HepG2 (cell line): ENCODE measurements at regions not wholly inside any gene's neighbourhood (a gene's known extent, or its start where the extent isn't known, plus 50 kb on each side); places are given as distances from the start of the nearest gene placed in this dataset.

Experiments
- ATAC-seq: fragments of 200-7000 bp; cut with Tn5 transposase; 3 replicates; pipeline ENCODE4 v1.9.1; 2020; ENCODE audit warnings: mild to moderate bottlenecking, moderate library complexity
- BruUV-seq: library from RNA; stranded (reverse); fragments of 400-500 nt; replicated peaks from 2 replicates; lab custom pipeline; 2021; lab: Mats Ljungman, UMichigan
- CTCF ChIA-PET: fragments of 300-600 bp; formaldehyde crosslinking; extraction: SDS; loops from one replicate; lab custom pipeline; 2021; ENCODE audit warnings: low total read pairs, inconsistent platforms, low intra/inter-chr PET ratio; lab: Yijun Ruan, JAX
- POLR2A ChIA-PET: fragments of 350-600 bp; sonication (Branson Sonifier 250); formaldehyde crosslinking; loops from one replicate; lab custom pipeline; 2020; ENCODE audit warnings: antibody characterized with exemption, inconsistent platforms; lab: Yijun Ruan, JAX
- DNase-seq: peaks from one replicate; pipeline ENCODE4 v3.0.0-alpha.2; 2015; ENCODE audit warnings: low spot score
- FAIRE-seq: peaks from 3 replicates; lab custom pipeline; 2011; peaks lifted over from hg19 to GRCh38; lab: Jason Lieb, UNC
- H2AFZ ChIP-seq: one replicate; pipeline ENCODE4 v1.6.1; 2011; ENCODE audit warnings: low read length, inconsistent platforms
- H3K27ac ChIP-seq: fragments of 300-600 bp; 3 replicates; pipeline ENCODE4 v1.8.0; 2011; ENCODE audit warnings: mixed run types, mild to moderate bottlenecking, mixed read lengths, low read length, inconsistent platforms; ENCODE audit not compliant: insufficient read depth; ENCODE audit errors: extremely low read length
- H3K27me3 ChIP-seq, 2 experiments: fragments of 200-600 bp in 1 of 2; 2 replicates in 1 of 2; 3 replicates in 1 of 2; pipeline versions ENCODE4 v1.6.0 to v1.8.0; 2011; ENCODE audit warnings: low read length in 2 of 2, mild to moderate bottlenecking in 2 of 2, moderate library complexity in 2 of 2, inconsistent platforms in 1 of 2; ENCODE audit not compliant: insufficient read depth in 2 of 2, control insufficient read depth in 1 of 2
- H3K36me3 ChIP-seq, 2 experiments: fragments of 200-600 bp in 1 of 2; replicated peaks in 1 of 2; 2 replicates in 1 of 2; 3 replicates in 1 of 2; pipeline versions ENCODE4 v1.5.1 to v1.8.0; 2011; ENCODE audit warnings: low read length in 2 of 2, inconsistent platforms in 1 of 2; ENCODE audit not compliant: insufficient read depth in 2 of 2, control insufficient read depth in 1 of 2
- H3K4me1 ChIP-seq: 2 replicates; pipeline ENCODE4 v1.5.1; 2012; ENCODE audit warnings: low read length, inconsistent platforms; ENCODE audit not compliant: insufficient read depth
- H3K4me2 ChIP-seq: 2 replicates; pipeline ENCODE4 v1.6.0; 2011; ENCODE audit warnings: low read depth, low read length, inconsistent platforms
- H3K4me3 ChIP-seq, 3 experiments: fragments of 200-600 bp in 1 of 3; sonication (generic), shearing (Covaris generic) in 1 of 3; replicated peaks in 1 of 3; 2 replicates each; pipeline ENCODE4 v1.5.1; 2011 to 2016; ENCODE audit warnings: low read length in 3 of 3, inconsistent platforms in 2 of 3, low read depth in 2 of 3, mild to moderate bottlenecking in 2 of 3, control low read depth in 1 of 3, mixed read lengths in 1 of 3; ENCODE audit not compliant: insufficient read depth in 1 of 3
- H3K79me2 ChIP-seq: one replicate; pipeline ENCODE4 v1.6.1; 2011; ENCODE audit warnings: low read length, inconsistent platforms; ENCODE audit not compliant: insufficient read depth
- H3K9ac ChIP-seq: 2 replicates; pipeline ENCODE4 v1.6.0; 2011; ENCODE audit warnings: mild to moderate bottlenecking, low read depth, low read length, inconsistent platforms; ENCODE audit not compliant: insufficient read depth
- H3K9me3 ChIP-seq: 2 replicates; pipeline ENCODE4 v1.5.1; 2012; ENCODE audit warnings: mild to moderate bottlenecking, low read length
- H4K20me1 ChIP-seq: 2 replicates; pipeline ENCODE4 v1.6.0; 2011; ENCODE audit warnings: inconsistent platforms, mild to moderate bottlenecking, low read length, moderate library complexity; ENCODE audit not compliant: insufficient read depth
- DPF2 ChIP-seq: sonication (generic); formaldehyde crosslinking; IDR thresholded peaks from 2 replicates; pipeline ENCODE4 v1.4.0; 2020; ENCODE audit warnings: mild to moderate bottlenecking, low read depth, missing genetic modification reagents, borderline replicate concordance
- FOSL2 ChIP-seq: sonication (generic); formaldehyde crosslinking; IDR thresholded peaks from 2 replicates; pipeline ENCODE4 v1.4.0; 2020; ENCODE audit warnings: missing genetic modification reagents
- JDP2 ChIP-seq: sonication (generic); formaldehyde crosslinking; IDR thresholded peaks from 2 replicates; pipeline ENCODE4 v1.8.1; 2022; ENCODE audit warnings: missing genetic modification reagents, borderline replicate concordance
- JUNB ChIP-seq: sonication (generic); formaldehyde crosslinking; IDR thresholded peaks from 2 replicates; pipeline ENCODE4 v1.8.0; 2022; ENCODE audit warnings: missing genetic modification reagents, mild to moderate bottlenecking, borderline replicate concordance
- MAX ChIP-seq: IDR thresholded peaks from 2 replicates; pipeline ENCODE4 v1.6.1; 2012; ENCODE audit warnings: inconsistent platforms
- MLX ChIP-seq: IDR thresholded peaks from 2 replicates; pipeline ENCODE4 v1.6.1; 2016
- NKX3-1 ChIP-seq: sonication (generic); formaldehyde crosslinking; IDR thresholded peaks from 2 replicates; pipeline ENCODE4 v1.5.0; 2020; ENCODE audit warnings: missing genetic modification reagents
- SATB2 ChIP-seq: sonication (generic); formaldehyde crosslinking; IDR thresholded peaks from 2 replicates; pipeline ENCODE4 v1.5.0; 2020; ENCODE audit warnings: missing genetic modification reagents
- TBX3 ChIP-seq: fragments of 450-650 bp; IDR thresholded peaks from 2 replicates; pipeline ENCODE4 v1.6.1; 2017; ENCODE audit warnings: antibody characterized with exemption, mild to moderate bottlenecking, inconsistent platforms, borderline replicate concordance
- THAP11 ChIP-seq: IDR thresholded peaks from 2 replicates; pipeline ENCODE4 v1.6.1; 2016; ENCODE audit warnings: missing biosample characterization, missing genetic modification reagents
- ZNF460 ChIP-seq: sonication (generic); formaldehyde crosslinking; IDR thresholded peaks from 2 replicates; pipeline ENCODE4 v1.5.1; 2020; ENCODE audit warnings: missing genetic modification reagents, mild to moderate bottlenecking, borderline replicate concordance
- ZNF782 ChIP-seq: sonication (generic); formaldehyde crosslinking; IDR thresholded peaks from 2 replicates; pipeline ENCODE4 v1.4.0; 2020; ENCODE audit warnings: missing genetic modification reagents, mild to moderate bottlenecking, borderline replicate concordance
- WGBS: methylation state at CpG from one replicate; pipeline ENCODE4 v1.1.6; 2017; ENCODE audit warnings: low lambda C conversion rate; 5-methylcytosine and 5-hydroxymethylcytosine counted together
- in situ Hi-C: cut with HindIII; loops from 2 replicates; pipeline ENCODE4 v1.10.0; 2017; ENCODE audit warnings: low pct_unique_long_range_greater_than_20kb; ENCODE audit not compliant: extremely low pct_ligation_motif_present
- intact Hi-C: fragments of 100-400 bp; cut with micrococcal nuclease; formaldehyde crosslinking; loops from one replicate; pipeline ENCODE4 v1.10.0; 2022; ENCODE audit not compliant: unreplicated experiment
- TF ChIP-seq, protein P1 (sequence below): sonication (generic); formaldehyde crosslinking; IDR thresholded peaks from 2 replicates; pipeline ENCODE4 v1.5.1; 2020; ENCODE audit warnings: missing genetic modification reagents, mild to moderate bottlenecking, borderline replicate concordance

GRCh38 chr13:84481958-84482357, 599.7 kb upstream of the SLITRK1 start:
- in situ Hi-C loops (no loop called here), intact Hi-C loops (no loop called here)
- Histone ChIP-seq H3K36me3 (no peaks in the 10 kb centered on the region), H3K27ac (no peak overlapping the region), H3K9ac (no peak overlapping the region), H3K4me3 (no peak overlapping the region), H3K79me2 (no peaks in the 10 kb centered on the region), H4K20me1 (no peaks in the 10 kb centered on the region), H3K27me3 (no peaks in the 10 kb centered on the region), H2AFZ (no peak overlapping the region), H3K4me1 (no peaks in the 10 kb centered on the region), H3K9me3 (no peaks in the 10 kb centered on the region), H3K4me2 (no peak overlapping the region)
- 0% methylated on average over 1 of the region's 1 CpG for WGBS
- TF ChIP-seq, protein P1, sequence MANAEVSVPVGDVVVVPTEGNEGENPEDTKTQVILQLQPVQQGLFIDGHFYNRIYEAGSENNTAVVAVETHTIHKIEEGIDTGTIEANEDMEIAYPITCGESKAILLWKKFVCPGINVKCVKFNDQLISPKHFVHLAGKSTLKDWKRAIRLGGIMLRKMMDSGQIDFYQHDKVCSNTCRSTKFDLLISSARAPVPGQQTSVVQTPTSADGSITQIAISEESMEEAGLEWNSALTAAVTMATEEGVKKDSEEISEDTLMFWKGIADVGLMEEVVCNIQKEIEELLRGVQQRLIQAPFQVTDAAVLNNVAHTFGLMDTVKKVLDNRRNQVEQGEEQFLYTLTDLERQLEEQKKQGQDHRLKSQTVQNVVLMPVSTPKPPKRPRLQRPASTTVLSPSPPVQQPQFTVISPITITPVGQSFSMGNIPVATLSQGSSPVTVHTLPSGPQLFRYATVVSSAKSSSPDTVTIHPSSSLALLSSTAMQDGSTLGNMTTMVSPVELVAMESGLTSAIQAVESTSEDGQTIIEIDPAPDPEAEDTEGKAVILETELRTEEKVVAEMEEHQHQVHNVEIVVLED (CRISPR knock-in tag): no peak
- TF ChIP-seq JUNB (no peak), MLX (CRISPR knock-in tag) (no peak), FOSL2 (CRISPR knock-in tag) (no peak), TBX3 (no peak), SATB2 (CRISPR knock-in tag) (no peak), DPF2 (CRISPR knock-in tag) (no peak), JDP2 (CRISPR knock-in tag) (no peak), ZNF460 (no peak), NKX3-1 (CRISPR knock-in tag) (no peak), THAP11 (CRISPR knock-in tag) (no peak), ZNF782 (CRISPR knock-in tag) (no peak), MAX (no peak)
- DNase-seq (no peak), FAIRE-seq (no peak), ATAC-seq (no peak)
- ChIA-PET CTCF (no interaction called here), POLR2A (no interaction called here)
- BruUV-seq: no TSS peak
